PFSK-1 (cell line): ENCODE measurements at regions not wholly inside any gene's neighbourhood (a gene's known extent, or its start where the extent isn't known, plus 50 kb on each side); places are given as distances from the start of the nearest gene placed in this dataset.

ENCODE experiments used
- FOXP2 ChIP-seq: optimal IDR thresholded peaks from 2 replicates; pipeline ENCODE3; 2011; ENCODE audit warnings: borderline replicate concordance, control low read depth, inconsistent platforms; ENCODE audit not compliant: insufficient read depth; ENCODE audit errors: extremely low read length, extremely low read depth
- POLR2AphosphoS5 ChIP-seq: IDR thresholded peaks from 2 replicates; pipeline ENCODE4 v1.6.1; 2012; ENCODE audit warnings: low read depth, mild to moderate bottlenecking, control low read depth, low read length, moderate library complexity
- REST ChIP-seq, 2 experiments: IDR thresholded peaks; 2 replicates each; pipeline versions ENCODE4 v1.6.1 to v1.8.0; 2011 to 2012; ENCODE audit warnings: low read depth in 2 of 2, low read length in 2 of 2, control low read depth in 1 of 2, inconsistent platforms in 1 of 2, mild to moderate bottlenecking in 1 of 2, moderate library complexity in 1 of 2; ENCODE audit not compliant: insufficient read depth in 1 of 2
- SIN3A ChIP-seq: IDR thresholded peaks from 2 replicates; pipeline ENCODE4 v1.6.1; 2012; ENCODE audit warnings: mild to moderate bottlenecking, low read length, moderate library complexity, borderline replicate concordance; ENCODE audit not compliant: insufficient read depth
- TAF1 ChIP-seq: IDR thresholded peaks from 2 replicates; pipeline ENCODE4 v1.6.1; 2012; ENCODE audit warnings: low read length, control low read depth, borderline replicate concordance; ENCODE audit not compliant: insufficient read depth

GRCh38 chr19:28118235-28118634, 1094.7 kb downstream of the UQCRFS1 start:
- TF ChIP-seq SIN3A, result no peak
- TF ChIP-seq REST (IDR thresholded peaks at IDR 0.05; ENCODE audit: insufficient read depth in 1 of 2, low read depth in 2 of 2, low read length in 2 of 2), result no peak
- TF ChIP-seq POLR2AphosphoS5, result no peak
- no peak for TF ChIP-seq TAF1
- TF ChIP-seq FOXP2, result no peak

GRCh38 chr19:28117143-28117542, 1095.8 kb downstream of the UQCRFS1 start:
- TF ChIP-seq TAF1, result no peak
- no peak for TF ChIP-seq REST (IDR thresholded peaks at IDR 0.05; ENCODE audit: insufficient read depth in 1 of 2, low read depth in 2 of 2, low read length in 2 of 2)
- no peak for TF ChIP-seq POLR2AphosphoS5
- TF ChIP-seq SIN3A, result no peak
- TF ChIP-seq FOXP2, result no peak

GRCh38 chr19:28103921-28104320, 1109.0 kb downstream of the UQCRFS1 start:
- no peak for TF ChIP-seq SIN3A
- TF ChIP-seq FOXP2, result no peak
- TF ChIP-seq POLR2AphosphoS5, result no peak
- TF ChIP-seq TAF1, result no peak
- TF ChIP-seq REST (IDR thresholded peaks at IDR 0.05; ENCODE audit: insufficient read depth in 1 of 2, low read depth in 2 of 2, low read length in 2 of 2), result no peak

- TF ChIP-seq POLR2AphosphoS5 (no peak), TAF1 (no peak), FOXP2 (no peak), REST (IDR thresholded peaks at IDR 0.05; ENCODE audit: insufficient read depth in 1 of 2, low read depth in 2 of 2, low read length in 2 of 2) (no peak), SIN3A (no peak)
These were observed 1136.3 kb downstream of the UQCRFS1 start for GRCh38 chr19:28076628-28077027.

- no peak for TF ChIP-seq REST (IDR thresholded peaks at IDR 0.05; ENCODE audit: insufficient read depth in 1 of 2, low read depth in 2 of 2, low read length in 2 of 2)
- TF ChIP-seq POLR2AphosphoS5, result no peak
- TF ChIP-seq FOXP2, result no peak
- TF ChIP-seq SIN3A, result no peak
- TF ChIP-seq TAF1, result no peak
These were observed 1137.7 kb downstream of the UQCRFS1 start for GRCh38 chr19:28075229-28075628.
